ENCODE measurements at regions not wholly inside any gene's neighbourhood (a gene's known extent, or its start where the extent isn't known, plus 50 kb on each side); places are given as distances from the start of the nearest gene placed in this dataset.

- no TSS peak for BruUV-seq (replicated peaks)
- Histone ChIP-seq H3K4ac (ENCODE audit: low read depth, low read length) (no peak overlapping the region), H2AFZ (replicated peaks; ENCODE audit: low read length, poor library complexity) (no peak overlapping the region), H3K14ac (replicated peaks; ENCODE audit: low read depth, low read length) (no peak overlapping the region), H3K4me2 (ENCODE audit: low read depth, low read length) (no peak overlapping the region), H3K9ac (ENCODE audit: low read depth, low read length) (no peak overlapping the region), H4K5ac (ENCODE audit: low read depth, low read length) (no peak overlapping the region), H3K18ac (ENCODE audit: low read depth, low read length) (no peak overlapping the region), H3K23ac (ENCODE audit: low read depth, low read length) (no peak overlapping the region), H2AK9ac (replicated peaks; ENCODE audit: low read depth, low read length, poor library complexity) (no peak overlapping the region), H4K20me1 (ENCODE audit: insufficient read depth, low read length) (no peaks in the 10 kb centered on the region), H3K9me3 (ENCODE audit: control insufficient read depth, insufficient read depth, low read length) (no peaks in the 10 kb centered on the region), H2BK20ac (ENCODE audit: low read depth, low read length) (no peak overlapping the region), H3K79me1 (ENCODE audit: low read depth in 1 of 2, low read length in 2 of 2) (no peaks in the 10 kb centered on the region), H2BK15ac (ENCODE audit: low read depth, low read length) (no peak overlapping the region), H3K36me3 (ENCODE audit: control insufficient read depth, insufficient read depth, low read length) (no peaks in the 10 kb centered on the region), H4K8ac (ENCODE audit: low read depth in 2 of 2, low read length in 2 of 2) (no peak overlapping the region), H3K9me1 (ENCODE audit: insufficient read depth, low read length) (no peaks in the 10 kb centered on the region), H4K91ac (ENCODE audit: insufficient read depth, low read depth, low read length) (no peak overlapping the region), H3K56ac (ENCODE audit: extremely low read depth, insufficient read depth, low read length) (no peak overlapping the region), H2BK120ac (ENCODE audit: low read depth, low read length) (no peak overlapping the region), H3K4me3 (ENCODE audit: insufficient read depth, low read depth, low read length) (no peak overlapping the region), H3K27me3 (ENCODE audit: control insufficient read depth, insufficient read depth, low read length) (no peaks in the 10 kb centered on the region), H2BK5ac (ENCODE audit: low read depth, low read length, poor library complexity, severe bottlenecking) (no peak overlapping the region), H3K27ac (ENCODE audit: insufficient read depth, low read length) (no peak overlapping the region), H3K4me1 (ENCODE audit: control insufficient read depth, insufficient read depth, low read length) (no peaks in the 10 kb centered on the region), H2AK5ac (ENCODE audit: low read depth, low read length) (no peak overlapping the region)
- no CpG with 5 or more reads among the region's 1 CpG for WGBS, 2 experiments (ENCODE audit: extremely low coverage in 2 of 2, insufficient read length in 1 of 2)
- no peak for TF ChIP-seq CTCF (conservative IDR thresholded peaks at IDR 0.05; ENCODE audit: low read depth, low read length)
- 0 out of 2 replicates have a peak, but pooled peaks have one; percentile 10 for TF ChIP-seq CEBPB (IDR thresholded peaks at IDR 0.05; ENCODE audit: low read depth, low read length)
- dilution Hi-C loops (cut with HindIII; ENCODE audit: low sequenced_read_pairs, unreplicated experiment), result no loop called here
- ATAC-seq (ENCODE audit: low read depth), result no peak
- in situ Hi-C loops (cut with MboI; ENCODE audit: low sequenced_read_pairs), result no loop called here
- ChIA-PET POLR2A (ENCODE audit: unreplicated experiment) (no interaction called here), CTCF (interaction anchor here (0.6 kb wide), 1 partner anchor 142 kb away, joined by 7 read pairs; no protein-coding TSS in a partner anchor)
- DNase-seq, result no peak
- intact Hi-C loops (cut with micrococcal nuclease), result no loop called here
Observed at GRCh38 chr11:96540875-96541274, 151.1 kb downstream of the JRKL start.

All from IMR-90 (cell line).